NCI-H82 treated with DMSO at 0.1 percent for 48 hours (cell line): ENCODE measurements at regions not wholly inside any gene's neighbourhood (a gene's known extent, or its start where the extent isn't known, plus 50 kb on each side); places are given as distances from the start of the nearest gene placed in this dataset.

Source experiments
- DNase-seq: peaks from one replicate; lab custom pipeline; 2025; ENCODE audit not compliant: unreplicated experiment; lab: John Stamatoyannopoulos, UW

DNA sequence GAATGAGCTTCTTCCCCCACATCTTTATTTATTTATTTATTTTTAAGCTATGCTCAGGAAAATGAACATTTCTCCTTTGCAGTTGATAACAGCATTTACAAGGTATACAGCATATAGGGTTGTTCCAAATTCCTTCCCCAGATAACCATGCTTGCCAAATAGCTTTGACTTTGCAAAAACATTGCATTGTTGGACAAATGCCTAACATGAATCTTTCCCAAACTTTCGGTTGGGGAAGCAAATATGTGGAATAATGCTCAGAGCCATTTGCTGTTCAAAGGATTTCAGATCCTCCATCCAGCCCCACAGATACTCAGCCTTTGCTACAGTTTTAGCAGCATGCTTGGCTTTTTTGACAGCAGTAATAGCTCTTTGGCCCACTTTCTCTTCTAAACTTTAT is 127.2 kb upstream of the AGA start:
- DNase-seq = no peak

GRCh38 chr4:177573507-177573906 is 131.3 kb upstream of the AGA start:
- DNase-seq = no peak

- no peak for DNase-seq
These were observed 132.2 kb upstream of the AGA start for GRCh38 chr4:177574446-177574845.

GRCh38 chr4:177579649-177580048 is 137.4 kb upstream of the AGA start:
- DNase-seq = no peak

GRCh38 chr4:177582992-177583391 is 140.8 kb upstream of the AGA start:
- no peak for DNase-seq

GRCh38 chr4:177587989-177588388 is 145.8 kb upstream of the AGA start:
- DNase-seq = no peak

DNA sequence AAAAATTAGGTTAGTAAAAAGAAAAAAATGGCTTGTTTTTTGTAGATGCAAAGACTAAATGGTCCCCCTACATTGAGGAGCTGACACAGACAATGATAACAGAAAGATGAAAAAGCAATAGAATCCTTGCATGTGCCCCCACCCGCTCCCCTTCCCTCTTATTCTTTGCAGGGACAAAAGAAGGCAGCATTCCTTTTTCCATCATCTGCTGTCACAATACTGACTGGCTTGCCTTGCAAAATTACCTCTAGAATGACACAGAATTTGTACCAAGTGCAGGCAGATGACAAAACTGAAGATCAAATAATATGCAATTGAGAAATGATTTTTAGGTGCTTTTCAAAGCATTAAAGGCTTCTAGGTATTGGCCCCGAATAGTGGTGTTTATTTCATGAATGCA is 153.1 kb upstream of the AGA start:
- DNase-seq = no peak

DNA sequence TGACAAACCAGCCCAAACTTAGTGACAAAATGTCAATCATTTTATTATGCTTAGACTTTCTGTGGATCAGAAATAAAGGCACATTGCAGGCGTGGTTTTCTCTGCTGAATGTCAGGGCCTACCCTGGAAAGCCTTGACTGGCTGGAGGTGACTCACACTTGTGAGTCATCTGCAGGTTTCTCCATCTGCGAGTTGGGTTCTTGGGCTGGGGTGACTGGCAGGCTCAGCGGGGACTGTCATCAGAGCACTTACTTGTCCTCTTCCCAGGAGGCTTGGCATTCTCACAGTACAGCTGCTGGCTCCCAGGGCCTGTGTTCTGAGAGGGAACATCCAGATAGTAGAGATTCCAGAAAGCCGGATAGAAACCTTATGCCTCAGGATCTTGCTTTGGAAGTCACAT is 153.8 kb upstream of the AGA start:
- no peak for DNase-seq

DNA sequence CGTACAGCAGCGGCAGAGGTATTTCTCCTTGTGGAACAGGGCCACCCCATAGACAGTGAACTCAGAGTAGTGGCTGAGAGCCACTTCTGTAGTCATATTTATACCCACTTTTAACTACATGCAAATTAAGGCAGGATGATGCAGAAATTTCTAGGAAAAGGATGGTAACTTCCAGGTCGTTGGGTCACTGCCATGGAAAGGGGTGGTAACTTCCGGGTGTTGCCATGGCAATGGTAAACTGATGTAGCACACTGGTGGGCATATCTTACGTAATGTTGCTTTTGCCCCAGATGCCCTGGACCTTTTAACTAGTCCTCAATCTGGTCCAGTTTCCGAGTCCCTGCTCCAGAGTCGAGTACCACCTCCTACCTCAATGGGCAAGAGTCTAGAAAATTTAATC is 154.8 kb upstream of the AGA start:
- DNase-seq = no peak

GRCh38 chr4:177605252-177605651 is 163.0 kb upstream of the AGA start:
- no peak for DNase-seq

- DNase-seq = no peak
These were observed 164.9 kb upstream of the AGA start for GRCh38 chr4:177607111-177607573.

- DNase-seq = no peak
These were observed 169.9 kb upstream of the AGA start for GRCh38 chr4:177611974-177612664.

GRCh38 chr4:177612684-177613083 is 170.4 kb upstream of the AGA start:
- no peak for DNase-seq

DNA sequence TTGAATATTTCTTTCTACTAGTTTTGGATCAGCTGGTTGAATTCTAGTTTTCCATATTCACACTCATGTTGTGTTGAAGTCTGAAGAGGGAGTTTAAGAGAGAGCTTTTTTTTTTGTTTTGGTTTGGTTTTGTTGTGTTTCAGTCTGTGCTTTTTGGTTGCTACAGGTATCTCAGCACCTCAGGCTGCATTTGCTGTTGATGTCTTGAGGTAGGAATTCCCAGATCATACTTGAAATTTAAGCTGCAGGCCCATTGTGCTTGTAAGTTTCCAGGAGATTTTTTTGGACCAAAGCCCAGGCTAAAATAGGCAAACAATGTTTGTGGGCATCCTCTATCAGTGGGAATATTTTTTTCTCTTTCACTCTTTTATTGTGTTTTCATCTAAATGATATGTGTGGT is 190.2 kb upstream of the AGA start:
- DNase-seq = no peak

- DNase-seq = no peak
These were observed 196.6 kb upstream of the AGA start for GRCh38 chr4:177638871-177639270.

GRCh38 chr4:177640864-177641263 is 198.6 kb upstream of the AGA start:
- no peak for DNase-seq

- no peak for DNase-seq
These were observed 218.0 kb upstream of the AGA start for GRCh38 chr4:177660223-177660622.

DNA sequence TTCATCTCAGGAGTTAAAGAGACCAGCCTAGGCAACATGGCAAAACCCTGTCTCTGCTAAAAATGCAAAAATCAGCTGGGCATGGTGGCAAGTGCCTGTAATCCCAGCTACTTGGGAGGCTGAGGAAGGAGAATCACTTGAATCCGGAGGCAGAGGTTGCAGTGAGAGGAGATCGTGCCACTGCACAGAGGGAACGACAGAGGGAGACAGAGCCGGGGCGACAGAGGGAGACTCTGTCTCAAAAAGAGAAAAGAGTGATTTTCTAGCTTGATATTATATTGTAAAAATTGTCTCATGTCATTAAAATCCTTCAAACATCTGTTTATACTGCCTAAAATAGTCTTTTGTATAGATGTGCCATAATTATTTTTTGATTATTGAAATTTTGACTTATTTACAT is 225.4 kb upstream of the AGA start:
- DNase-seq = no peak

DNA sequence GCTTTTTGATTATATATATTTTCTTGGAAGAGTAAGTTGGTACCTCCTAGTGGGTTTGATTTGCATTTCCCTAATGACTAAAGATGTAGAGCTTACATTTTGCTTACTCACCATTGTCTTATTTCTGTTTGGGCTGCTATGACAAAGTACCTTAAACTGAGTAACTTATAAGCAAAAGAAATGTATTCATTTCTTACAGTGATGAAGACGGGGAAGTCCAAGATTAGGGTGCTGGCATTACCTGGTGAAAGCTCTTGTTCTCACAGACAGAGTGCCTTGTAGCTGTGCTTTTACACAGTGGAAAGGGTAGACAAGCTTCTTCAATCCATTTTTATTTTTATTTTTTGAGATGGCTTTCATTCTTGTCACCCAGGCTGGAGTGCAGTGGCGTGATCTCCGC is 229.2 kb upstream of the AGA start:
- DNase-seq = no peak

GRCh38 chr4:177671845-177672244 is 229.6 kb upstream of the AGA start:
- DNase-seq = no peak

- no peak for DNase-seq
These were observed 231.8 kb upstream of the AGA start for GRCh38 chr4:177673985-177674489.

GRCh38 chr4:177680308-177680707 is 238.1 kb upstream of the AGA start:
- no peak for DNase-seq

GRCh38 chr4:177681902-177682301 is 239.7 kb upstream of the AGA start:
- no peak for DNase-seq
